ENCODE measurements at regions not wholly inside any gene's neighbourhood (a gene's known extent, or its start where the extent isn't known, plus 50 kb on each side); places are given as distances from the start of the nearest gene placed in this dataset.
A peak's percentile ranks its signal among the peaks of the same experiment; 100 is the strongest.

DNA sequence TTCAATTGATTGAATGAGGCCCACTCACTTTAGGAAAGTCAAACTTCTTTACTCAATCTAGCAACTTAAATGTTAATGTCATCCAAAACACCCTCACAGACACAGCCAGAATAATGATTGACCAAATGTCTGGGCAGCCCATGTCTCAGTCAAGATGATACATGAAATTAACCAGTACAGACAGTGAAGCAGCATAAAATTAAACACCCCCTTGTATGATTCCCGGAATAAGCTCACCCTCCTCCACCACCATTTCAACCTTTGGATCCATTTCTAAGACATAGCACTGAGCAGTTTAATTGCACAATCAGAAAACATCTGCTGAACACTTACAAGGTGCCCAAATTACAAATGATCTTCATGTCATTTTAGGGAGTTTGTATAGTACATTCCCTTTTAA, 570.7 kb upstream of the ID2 start:
- TF ChIP-seq, protein P1, sequence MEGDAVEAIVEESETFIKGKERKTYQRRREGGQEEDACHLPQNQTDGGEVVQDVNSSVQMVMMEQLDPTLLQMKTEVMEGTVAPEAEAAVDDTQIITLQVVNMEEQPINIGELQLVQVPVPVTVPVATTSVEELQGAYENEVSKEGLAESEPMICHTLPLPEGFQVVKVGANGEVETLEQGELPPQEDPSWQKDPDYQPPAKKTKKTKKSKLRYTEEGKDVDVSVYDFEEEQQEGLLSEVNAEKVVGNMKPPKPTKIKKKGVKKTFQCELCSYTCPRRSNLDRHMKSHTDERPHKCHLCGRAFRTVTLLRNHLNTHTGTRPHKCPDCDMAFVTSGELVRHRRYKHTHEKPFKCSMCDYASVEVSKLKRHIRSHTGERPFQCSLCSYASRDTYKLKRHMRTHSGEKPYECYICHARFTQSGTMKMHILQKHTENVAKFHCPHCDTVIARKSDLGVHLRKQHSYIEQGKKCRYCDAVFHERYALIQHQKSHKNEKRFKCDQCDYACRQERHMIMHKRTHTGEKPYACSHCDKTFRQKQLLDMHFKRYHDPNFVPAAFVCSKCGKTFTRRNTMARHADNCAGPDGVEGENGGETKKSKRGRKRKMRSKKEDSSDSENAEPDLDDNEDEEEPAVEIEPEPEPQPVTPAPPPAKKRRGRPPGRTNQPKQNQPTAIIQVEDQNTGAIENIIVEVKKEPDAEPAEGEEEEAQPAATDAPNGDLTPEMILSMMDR (IDR thresholded peaks at IDR 0.05): no peak

DNA sequence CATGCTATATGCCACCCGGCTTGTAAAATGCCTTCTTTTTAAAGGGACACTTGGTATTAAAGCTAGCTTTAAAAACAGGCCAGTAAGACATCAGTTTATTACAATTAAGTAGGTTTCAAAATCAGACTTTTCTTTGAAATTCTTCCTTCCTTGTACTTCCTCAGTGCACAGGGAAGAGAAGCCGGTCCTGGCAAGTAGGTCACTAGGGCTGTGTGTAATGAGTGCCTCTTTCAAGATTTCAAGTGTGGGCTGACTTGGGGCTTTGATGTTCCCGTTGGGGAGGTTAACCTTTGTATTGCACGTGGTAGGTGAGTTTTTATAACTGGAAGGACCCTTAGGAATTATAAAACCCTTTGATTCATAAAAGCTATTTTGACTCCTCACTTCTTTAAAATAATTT, 566.4 kb upstream of the ID2 start:
- Histone ChIP-seq H2AFZ (no peak overlapping the region), H3K4me1 (peaks cover 51% of the 10 kb centered on the region), H3K4me3 (ENCODE audit: low read depth, low read length) (no peak overlapping the region), H3K27ac (no peak overlapping the region), H3K36me3 (ENCODE audit: control insufficient read depth, insufficient read depth, low read length) (no peaks in the 10 kb centered on the region), H3K9ac (no peak overlapping the region), H3K79me2 (no peaks in the 10 kb centered on the region), H3K9me3 (ENCODE audit: control insufficient read depth, low read length) (no peaks in the 10 kb centered on the region), H3K27me3 (ENCODE audit: control insufficient read depth, insufficient read depth, low read length) (no peaks in the 10 kb centered on the region), H3K4me2 (ENCODE audit: low read length) (no peak overlapping the region)
- TF ChIP-seq, protein P1 (IDR thresholded peaks at IDR 0.05): no peak

More for the DNA sequence above, 570.7 kb upstream of the ID2 start:
- Histone ChIP-seq H3K4me2 (ENCODE audit: low read length) (no peak overlapping the region), H3K4me3 (ENCODE audit: low read depth, low read length) (no peak overlapping the region), H3K79me2 (no peaks in the 10 kb centered on the region), H3K36me3 (ENCODE audit: control insufficient read depth, insufficient read depth, low read length) (no peaks in the 10 kb centered on the region), H3K9ac (no peak overlapping the region), H3K9me3 (ENCODE audit: control insufficient read depth, low read length) (no peaks in the 10 kb centered on the region), H3K27me3 (ENCODE audit: control insufficient read depth, insufficient read depth, low read length) (no peaks in the 10 kb centered on the region), H3K27ac (peak overlapping the region; percentile 87), H3K4me1 (peaks cover 47% of the 10 kb centered on the region), H2AFZ (no peak overlapping the region)

DNA sequence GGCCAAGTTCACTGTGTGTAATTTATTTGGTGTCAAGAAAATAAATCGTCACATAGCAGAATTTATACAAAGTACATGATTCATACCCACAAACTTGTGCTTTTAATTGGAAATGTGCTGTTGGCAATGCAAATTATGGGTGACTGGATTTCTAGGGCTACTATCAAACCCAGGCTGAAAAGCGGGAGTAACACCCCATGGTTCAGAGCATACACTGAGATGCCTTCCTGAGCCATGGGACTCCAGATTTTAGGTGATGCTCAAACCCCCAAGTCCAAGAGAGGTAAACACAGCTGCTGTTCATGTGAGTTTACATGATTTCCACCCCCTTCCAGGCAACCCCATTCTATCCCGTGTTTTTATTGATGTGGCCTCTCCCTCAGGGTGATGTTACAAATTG, 565.9 kb upstream of the ID2 start:
- Histone ChIP-seq H3K27ac (no peak overlapping the region), H3K27me3 (ENCODE audit: control insufficient read depth, insufficient read depth, low read length) (no peaks in the 10 kb centered on the region), H3K4me2 (ENCODE audit: low read length) (no peak overlapping the region), H3K79me2 (no peaks in the 10 kb centered on the region), H3K4me1 (peaks cover 51% of the 10 kb centered on the region), H3K9ac (no peak overlapping the region), H3K36me3 (ENCODE audit: control insufficient read depth, insufficient read depth, low read length) (no peaks in the 10 kb centered on the region), H3K4me3 (ENCODE audit: low read depth, low read length) (no peak overlapping the region), H3K9me3 (ENCODE audit: control insufficient read depth, low read length) (no peaks in the 10 kb centered on the region), H2AFZ (peak overlapping the region; percentile 1)
- TF ChIP-seq, protein P1 (IDR thresholded peaks at IDR 0.05): no peak

DNA sequence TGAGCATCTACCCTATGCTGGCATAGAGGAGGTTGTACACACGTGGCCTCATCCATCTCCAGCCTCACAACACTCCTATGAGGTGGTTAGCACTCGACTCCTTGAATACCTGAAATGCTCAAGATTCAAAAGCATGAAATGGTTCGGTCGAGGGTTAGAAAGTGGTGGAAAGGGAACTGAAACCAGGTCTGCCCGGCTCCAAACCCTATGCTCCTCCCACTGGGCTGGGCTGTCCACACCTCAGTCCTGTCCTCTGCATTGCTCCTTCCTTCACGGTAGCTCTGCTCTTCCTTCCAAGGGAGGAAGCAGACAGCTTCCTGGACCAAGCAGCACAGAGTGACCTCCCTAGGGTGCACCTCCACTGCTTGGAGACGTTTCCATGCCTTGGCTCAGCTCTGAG, 565.2 kb upstream of the ID2 start:
- H3K4me2 ChIP-seq (ENCODE audit: low read length): no peak overlapping the region
- peak overlapping the region; percentile 63 for H2AFZ ChIP-seq
- TF ChIP-seq, protein P1 (IDR thresholded peaks at IDR 0.05): no peak
- no peaks in the 10 kb centered on the region for H3K27me3 ChIP-seq (ENCODE audit: control insufficient read depth, insufficient read depth, low read length)
- peak overlapping the region; percentile 6 for H3K27ac ChIP-seq
- H3K9me3 ChIP-seq (ENCODE audit: control insufficient read depth, low read length): no peaks in the 10 kb centered on the region
- peaks cover 53% of the 10 kb centered on the region for H3K4me1 ChIP-seq
- no peaks in the 10 kb centered on the region for H3K79me2 ChIP-seq
- no peak overlapping the region for H3K9ac ChIP-seq
- H3K4me3 ChIP-seq (ENCODE audit: low read depth, low read length): no peak overlapping the region
- no peaks in the 10 kb centered on the region for H3K36me3 ChIP-seq (ENCODE audit: control insufficient read depth, insufficient read depth, low read length)

DNA sequence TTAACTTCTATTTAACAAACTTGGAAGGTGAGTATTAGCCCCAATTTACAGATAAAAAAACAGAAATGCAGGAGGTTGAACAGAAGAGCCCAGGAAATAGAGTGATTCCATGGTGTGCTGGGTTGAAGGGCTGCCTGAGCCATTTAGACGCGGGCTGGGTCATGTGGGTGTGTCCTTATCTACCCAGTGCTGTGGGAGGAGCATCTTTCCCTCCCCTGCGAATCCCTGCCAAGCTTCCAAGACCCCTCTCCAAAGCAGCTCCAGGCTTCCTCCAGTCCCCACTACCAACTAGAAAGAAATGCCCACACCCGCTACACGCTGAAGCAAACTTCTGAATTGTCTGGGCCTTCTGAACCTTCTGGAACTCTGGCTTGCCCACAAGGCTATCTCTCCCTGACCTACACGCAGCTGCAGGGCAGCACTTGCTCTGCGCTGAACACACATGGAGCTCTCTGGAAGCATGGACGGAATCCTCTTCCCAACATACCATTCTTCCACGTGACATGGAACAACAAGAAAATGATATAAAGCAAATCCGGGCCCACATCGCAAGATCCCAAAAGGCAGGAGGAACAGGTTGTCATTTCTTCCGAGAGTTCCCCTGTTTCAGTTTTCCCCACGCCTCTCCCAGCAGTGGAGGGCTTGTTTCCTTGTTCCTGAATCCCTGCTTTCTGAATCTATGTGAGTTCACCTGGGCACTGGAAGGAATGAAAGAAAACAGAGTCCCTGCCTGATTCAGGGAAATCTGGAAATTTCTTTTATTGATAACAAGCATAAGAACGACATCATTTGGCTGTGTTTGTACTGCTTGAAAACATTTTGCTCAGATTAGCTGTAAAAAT, 562.7 kb upstream of the ID2 start:
- H3K79me2 ChIP-seq: no peaks in the 10 kb centered on the region
- H3K36me3 ChIP-seq (ENCODE audit: control insufficient read depth, insufficient read depth, low read length): no peaks in the 10 kb centered on the region
- no peak overlapping the region for H3K9ac ChIP-seq
- peak overlapping the region; percentile 75 for H2AFZ ChIP-seq
- H3K27me3 ChIP-seq (ENCODE audit: control insufficient read depth, insufficient read depth, low read length): no peaks in the 10 kb centered on the region
- peaks cover 72% of the 10 kb centered on the region for H3K4me1 ChIP-seq
- TF ChIP-seq, protein P1 (IDR thresholded peaks at IDR 0.05): no peak
- H3K4me2 ChIP-seq (ENCODE audit: low read length): peak overlapping the region; percentile 55
- H3K9me3 ChIP-seq (ENCODE audit: control insufficient read depth, low read length): no peaks in the 10 kb centered on the region
- no peak overlapping the region for H3K4me3 ChIP-seq (ENCODE audit: low read depth, low read length)
- peak overlapping the region; percentile 93 for H3K27ac ChIP-seq

Data from parathyroid adenoma (tissue), 2 donors.